Mammary epithelial cell (primary cell): ENCODE measurements at regions not wholly inside any gene's neighbourhood (a gene's known extent, or its start where the extent isn't known, plus 50 kb on each side); places are given as distances from the start of the nearest gene placed in this dataset.

Experiments used
- CTCF ChIP-seq, 2 donors: IDR thresholded peaks in 1 of 2; conservative IDR thresholded peaks in 1 of 2; 2 replicates each; pipeline ENCODE4 v1.5.1; 2011 to 2012; ENCODE audit warnings: inconsistent platforms in 2 of 2, low read length in 2 of 2, mild to moderate bottlenecking in 2 of 2, control low read depth in 1 of 2, low read depth in 1 of 2; ENCODE audit not compliant: insufficient read depth in 1 of 2; ENCODE audit errors: extremely low read depth in 1 of 2
- EZH2 ChIP-seq: IDR thresholded peaks from 2 replicates; pipeline ENCODE4 v1.6.1; 2012; ENCODE audit warnings: low read length, inconsistent platforms, borderline replicate concordance

- TF ChIP-seq CTCF (conservative IDR thresholded peaks at IDR 0.05 in 1 of 2, IDR thresholded peaks at IDR 0.05 in 1 of 2; ENCODE audit: extremely low read depth in 1 of 2, insufficient read depth in 1 of 2, low read depth in 1 of 2, low read length in 2 of 2): no peak
- no peak for TF ChIP-seq EZH2
Measured at GRCh38 chr10:83862723-83863122, 276.6 kb upstream of the GHITM start.
